GM19351 (cell line): ENCODE measurements at regions not wholly inside any gene's neighbourhood (a gene's known extent, or its start where the extent isn't known, plus 50 kb on each side); places are given as distances from the start of the nearest gene placed in this dataset.

Experiments
- ATAC-seq: cut with Tn5 transposase; IDR thresholded peaks from one replicate; pipeline ENCODE4 v1.9.1; 2021; ENCODE audit warnings: mild to moderate bottlenecking, moderate library complexity; ENCODE audit not compliant: unreplicated experiment

DNA sequence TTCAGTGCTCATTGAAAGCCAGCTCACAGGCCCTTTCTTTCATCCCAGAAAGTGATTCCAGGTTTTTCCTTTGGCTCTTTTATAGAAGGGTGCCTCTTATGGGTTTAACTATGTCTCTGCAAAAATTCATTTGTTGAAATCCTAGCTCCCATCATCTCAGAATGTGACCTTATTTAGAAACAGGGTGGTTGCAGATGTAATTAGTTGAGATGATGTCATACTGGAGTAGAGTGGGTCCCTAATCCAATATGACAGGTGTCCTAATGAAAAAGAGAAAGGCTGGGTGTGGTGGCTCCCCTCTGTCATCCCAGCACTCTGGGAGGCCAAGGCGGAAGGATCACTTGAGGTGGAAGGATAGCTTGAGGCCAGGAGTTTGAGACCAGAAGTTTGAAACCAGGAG, 64.2 kb upstream of the FAM20A start:
- no peak for ATAC-seq

DNA sequence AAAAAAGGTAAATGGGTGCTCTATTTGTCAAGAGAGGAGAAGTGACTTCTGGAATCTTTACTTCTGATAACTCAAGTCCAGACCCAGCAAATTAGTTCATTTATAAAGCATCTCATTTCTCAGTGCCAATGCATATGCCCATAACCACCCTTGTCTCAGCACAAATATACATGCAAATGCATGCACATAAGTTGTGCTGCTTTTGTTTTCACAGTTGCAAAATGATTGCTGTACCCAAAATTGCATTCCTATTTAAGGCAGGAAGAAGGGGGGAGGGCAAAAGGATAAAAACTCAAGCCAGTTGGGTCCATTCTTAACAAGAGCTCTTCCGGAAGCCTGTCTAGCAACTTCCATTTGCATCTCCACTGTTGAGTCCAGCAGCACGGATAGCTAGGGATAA, 61.3 kb upstream of the FAM20A start:
- ATAC-seq = no peak

DNA sequence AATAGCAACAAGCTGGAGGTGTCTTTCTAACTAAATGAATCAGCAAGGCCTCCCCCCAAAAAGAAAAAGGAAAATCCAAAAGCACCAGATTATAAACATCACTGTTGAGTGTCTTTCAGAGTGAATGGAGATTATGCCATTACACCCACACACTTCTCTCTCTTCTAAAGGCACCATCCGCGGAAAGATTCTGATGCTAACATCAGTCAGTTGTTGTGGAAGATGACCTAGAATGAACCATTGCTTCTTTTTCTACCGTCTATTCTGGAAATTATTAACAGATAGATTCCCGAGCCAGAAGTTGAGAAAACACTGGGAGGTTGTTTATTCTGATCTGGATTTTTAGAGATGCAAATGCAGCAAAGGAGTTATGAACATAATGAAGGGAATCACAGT, 60.9 kb upstream of the FAM20A start:
- no peak for ATAC-seq

DNA sequence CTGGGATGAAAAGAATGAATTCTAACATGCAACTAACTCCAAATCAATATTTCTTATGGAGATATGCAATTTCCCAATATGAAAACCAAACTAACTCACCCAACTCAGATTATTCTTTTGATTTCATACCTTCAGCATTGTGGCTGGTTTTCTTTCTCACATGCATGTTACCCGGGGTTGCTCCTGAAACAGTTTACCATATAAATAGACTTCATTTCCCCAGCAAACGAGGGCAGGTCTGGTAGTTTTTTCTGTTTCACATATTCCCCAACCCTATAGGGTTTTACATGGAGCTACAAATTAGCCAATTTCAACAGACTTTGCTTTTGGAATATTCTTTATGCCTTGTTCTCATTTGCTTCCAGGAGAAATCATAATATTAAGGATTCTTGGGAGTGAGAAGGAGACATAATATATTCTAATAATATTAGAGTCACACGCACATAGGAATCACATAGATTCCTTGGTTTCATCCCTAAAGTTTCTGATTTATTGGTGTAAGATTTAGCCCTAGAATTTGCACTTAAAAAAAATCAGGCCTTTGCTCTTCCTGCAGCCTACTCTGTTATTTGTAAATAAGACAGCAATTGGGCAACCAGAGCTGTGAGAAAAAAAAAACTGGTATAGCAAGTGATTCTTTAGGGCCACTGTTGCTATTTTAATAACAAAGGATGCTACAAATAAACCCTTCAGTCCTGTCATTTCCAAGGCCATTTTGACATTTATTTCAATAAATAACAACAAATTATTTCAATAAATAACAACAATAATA, 60.3 kb upstream of the FAM20A start:
- ATAC-seq = no peak

DNA sequence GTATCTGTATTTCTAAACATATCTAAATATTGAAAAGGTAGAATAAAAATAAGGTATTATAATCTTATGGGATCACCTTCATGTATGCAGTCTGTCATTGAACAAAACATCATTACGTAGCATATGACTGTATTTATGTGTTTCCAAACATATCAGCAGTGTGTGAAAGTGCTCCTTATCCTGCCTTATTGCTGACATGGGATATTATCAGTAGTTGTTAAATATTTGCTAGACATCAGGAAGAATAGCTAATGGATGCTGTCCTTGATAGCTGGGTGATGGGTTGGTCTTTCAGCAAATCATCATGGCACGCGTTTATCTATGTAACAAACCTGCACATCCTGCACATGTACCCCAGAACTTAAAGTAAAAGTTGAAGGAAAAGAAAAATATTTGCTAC, 59.1 kb upstream of the FAM20A start:
- ATAC-seq = no peak

DNA sequence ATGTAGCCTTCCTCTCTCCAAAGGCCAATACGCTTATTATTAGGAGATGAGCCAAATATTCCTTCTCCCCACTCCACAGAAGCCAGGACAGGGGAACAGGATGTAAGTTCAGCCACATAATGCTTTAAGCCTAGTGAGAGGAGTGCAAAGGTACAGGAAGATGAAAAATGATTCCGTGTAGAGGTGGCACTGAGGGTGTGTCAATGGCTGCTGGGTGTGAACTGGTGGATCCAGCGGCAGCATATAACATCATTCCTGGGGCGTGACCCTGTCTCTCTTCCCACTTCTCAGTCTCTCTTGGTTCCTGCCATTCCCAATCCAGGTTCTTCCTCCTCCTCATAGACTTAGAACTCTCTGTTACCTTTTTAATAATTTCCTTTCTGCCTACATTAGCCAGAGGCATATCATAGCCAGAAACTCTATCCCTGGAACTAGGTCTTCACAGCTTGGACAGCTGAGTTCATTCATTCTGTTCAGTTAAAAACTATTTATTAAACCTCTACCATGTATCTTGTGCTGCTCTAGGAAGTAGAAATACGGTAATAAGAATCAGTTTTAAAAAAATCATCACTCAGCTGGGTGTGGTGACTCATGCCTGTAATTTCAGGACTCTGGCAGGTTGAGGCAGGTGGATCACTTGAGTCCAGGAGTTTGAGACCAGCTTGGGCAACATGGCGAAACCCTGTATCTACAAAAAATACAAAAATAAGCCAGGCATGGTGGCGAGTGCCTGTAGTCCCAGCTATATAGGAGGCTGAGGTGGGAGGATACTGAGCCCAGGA, 58.0 kb upstream of the FAM20A start:
- no peak for ATAC-seq

DNA sequence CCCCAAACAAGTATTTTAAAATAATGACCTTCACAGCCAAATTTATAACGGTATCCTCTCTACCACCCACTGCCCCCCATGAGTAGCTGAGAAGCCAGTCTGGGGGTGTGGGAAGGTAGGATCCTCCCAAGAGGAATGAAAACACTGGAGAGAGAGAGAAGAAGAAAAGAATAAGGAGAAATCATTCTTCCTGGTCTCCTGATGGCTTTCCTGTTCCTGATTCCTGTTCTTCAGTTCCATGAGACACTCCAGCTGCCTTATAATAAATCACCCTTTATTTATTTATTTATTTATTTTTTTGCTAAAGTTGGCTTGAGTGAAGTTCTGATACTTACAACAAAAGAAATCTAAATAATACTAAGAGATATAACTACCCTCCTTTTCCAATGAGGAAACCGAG, 56.4 kb upstream of the FAM20A start:
- no peak for ATAC-seq

DNA sequence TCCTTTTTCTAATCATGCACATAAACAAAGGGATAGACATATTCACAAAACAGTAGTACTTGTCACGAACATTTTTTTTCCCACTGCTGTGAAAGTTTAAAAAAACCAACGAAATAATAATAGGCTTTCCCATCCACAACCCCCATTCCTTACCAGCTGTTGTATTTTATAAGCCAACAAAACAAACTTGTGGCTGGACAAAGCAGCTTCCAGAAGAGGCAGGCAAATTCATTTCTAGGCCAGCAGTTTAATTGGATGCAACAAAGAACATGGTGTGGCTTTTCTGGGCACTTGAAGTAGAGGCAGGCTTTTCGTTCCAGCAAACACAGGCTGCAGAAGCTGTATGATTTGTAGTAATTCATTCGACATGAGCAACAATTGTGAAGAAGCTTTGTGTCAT, 56.0 kb upstream of the FAM20A start:
- ATAC-seq = no peak

DNA sequence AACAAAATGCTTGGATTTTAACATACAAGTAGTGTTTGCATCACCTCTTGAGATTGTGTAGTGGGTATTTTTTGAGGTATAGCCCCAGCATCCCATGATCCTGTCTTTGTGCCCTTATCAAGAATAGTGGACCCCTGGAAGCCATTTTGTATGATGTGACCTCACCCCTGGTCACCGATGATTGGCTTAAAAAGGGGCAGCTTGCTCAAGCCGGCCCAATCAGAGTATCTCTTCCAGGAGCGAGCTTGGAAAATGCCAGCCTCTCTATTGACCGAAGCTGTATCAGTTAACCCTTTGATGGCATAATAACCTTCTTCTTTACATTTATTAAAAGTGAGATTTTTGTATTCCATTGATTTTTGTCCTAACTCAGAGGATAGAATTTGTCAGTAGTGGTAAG, 55.5 kb upstream of the FAM20A start:
- ATAC-seq = no peak
